GM12878 (cell line): ENCODE measurements at regions not wholly inside any gene's neighbourhood (a gene's known extent, or its start where the extent isn't known, plus 50 kb on each side); places are given as distances from the start of the nearest gene placed in this dataset.

Experiments used
- ATAC-seq: fragments of 200-7000 bp; cut with Tn5 transposase; 3 replicates; pipeline ENCODE4 v1.9.1; 2020; ENCODE audit warnings: mild to moderate bottlenecking, moderate library complexity
- BruUV-seq: library from RNA; stranded (reverse); fragments of 400-500 nt; replicated peaks from 2 replicates; lab custom pipeline; 2021; lab: Mats Ljungman, UMichigan
- CTCF ChIA-PET: fragments of 300-600 bp; sonication (Branson Sonifier 250); formaldehyde crosslinking; extraction: SDS; loops from one replicate; lab custom pipeline; 2021; ENCODE audit warnings: inconsistent platforms; lab: Yijun Ruan, JAX
- POLR2A ChIA-PET: fragments of 350-600 bp; formaldehyde crosslinking; extraction: SDS; loops from one replicate; lab custom pipeline; 2021; ENCODE audit warnings: inconsistent platforms; lab: Charles Lee
- RAD21 ChIA-PET: fragments of 300-600 bp; sonication (Branson Sonifier 250); formaldehyde crosslinking; loops from one replicate; lab custom pipeline; 2023; ENCODE audit warnings: antibody characterized with exemption; ENCODE audit not compliant: unreplicated experiment; lab: Charles Lee
- SMC1A ChIA-PET: fragments of 300-600 bp; sonication (Branson Sonifier 250); formaldehyde crosslinking; loops from one replicate; lab custom pipeline; 2023; ENCODE audit not compliant: unreplicated experiment, uncharacterized antibody; lab: Charles Lee
- DNase-seq: peaks from one replicate; pipeline ENCODE4 v3.0.0-alpha.2; 2011; ENCODE audit warnings: low read depth, low spot score
- FAIRE-seq: peaks from 3 replicates; lab custom pipeline; 2011; peaks lifted over from hg19 to GRCh38; lab: Jason Lieb, UNC
- H2AFZ ChIP-seq: 2 replicates; pipeline ENCODE4 v1.6.0; 2011; ENCODE audit warnings: low read depth, low read length, control low read depth; ENCODE audit not compliant: control insufficient read depth
- H3K27ac ChIP-seq: 2 replicates; pipeline ENCODE4 v1.5.1; 2011; ENCODE audit warnings: control low read depth; ENCODE audit not compliant: control insufficient read depth, insufficient read depth
- H3K27me3 ChIP-seq, 2 experiments: replicated peaks in 1 of 2; 2 replicates each; pipeline versions ENCODE4 v1.6.0 to v1.6.1; 2011; ENCODE audit warnings: low read length in 1 of 2; ENCODE audit not compliant: control insufficient read depth in 2 of 2, insufficient read depth in 2 of 2
- H3K36me3 ChIP-seq, 2 experiments: 2 replicates each; pipeline ENCODE4 v1.5.1; 2011; ENCODE audit warnings: low read length in 1 of 2; ENCODE audit not compliant: control insufficient read depth in 2 of 2, insufficient read depth in 2 of 2
- H3K4me1 ChIP-seq: 2 replicates; pipeline ENCODE4 v1.6.1; 2011; ENCODE audit warnings: mild to moderate bottlenecking, low read length, moderate library complexity, mixed read lengths; ENCODE audit not compliant: control insufficient read depth, insufficient read depth
- H3K4me2 ChIP-seq: 2 replicates; pipeline ENCODE4 v1.6.0; 2011; ENCODE audit warnings: control low read depth; ENCODE audit not compliant: control insufficient read depth, insufficient read depth
- H3K4me3 ChIP-seq: fragments of 200-600 bp; sonication (generic); 2 replicates; pipeline ENCODE4 v1.5.1; 2016
- H3K79me2 ChIP-seq: 2 replicates; pipeline ENCODE4 v1.6.0; 2011; ENCODE audit warnings: low read length; ENCODE audit not compliant: control insufficient read depth, insufficient read depth
- H3K9ac ChIP-seq: 2 replicates; pipeline ENCODE4 v1.8.0; 2011; ENCODE audit warnings: low read length, control low read depth, mixed read lengths; ENCODE audit not compliant: control insufficient read depth, insufficient read depth
- H3K9me3 ChIP-seq: replicated peaks from 3 replicates; pipeline ENCODE4 v1.5.1; 2011; ENCODE audit warnings: mild to moderate bottlenecking, low read length; ENCODE audit not compliant: control insufficient read depth, insufficient read depth
- H4K20me1 ChIP-seq: 2 replicates; pipeline ENCODE4 v1.6.0; 2011; ENCODE audit not compliant: control insufficient read depth, insufficient read depth
- BACH1 ChIP-seq: fragments of 450-650 bp; IDR thresholded peaks from 2 replicates; pipeline ENCODE4 v1.6.1; 2017; ENCODE audit warnings: mild to moderate bottlenecking, borderline replicate concordance
- EP300 ChIP-seq, 2 experiments: fragments of 150-350 bp in 1 of 2; IDR thresholded peaks; 2 replicates each; pipeline ENCODE4 v1.6.1; 2011 to 2012; ENCODE audit warnings: low read depth in 2 of 2, low read length in 2 of 2, borderline replicate concordance in 1 of 2, improper control_type of control experiment in 1 of 2, inconsistent platforms in 1 of 2; ENCODE audit not compliant: control insufficient read depth in 1 of 2
- MTA2 ChIP-seq: fragments of 450-650 bp; IDR thresholded peaks from 2 replicates; pipeline ENCODE4 v1.6.1; 2016; ENCODE audit warnings: low read depth, mild to moderate bottlenecking, moderate library complexity
- NR2C2 ChIP-seq: IDR thresholded peaks from 2 replicates; pipeline ENCODE4 v1.6.1; 2011; ENCODE audit warnings: borderline replicate concordance, low read depth; ENCODE audit not compliant: control insufficient read depth, insufficient read length
- RB1 ChIP-seq: fragments of 450-650 bp; formaldehyde crosslinking; IDR thresholded peaks from 2 replicates; pipeline ENCODE4 v1.6.1; 2017; ENCODE audit warnings: mild to moderate bottlenecking, borderline replicate concordance
- SIX5 ChIP-seq: IDR thresholded peaks from 2 replicates; pipeline ENCODE4 v1.6.1; 2011; ENCODE audit warnings: mild to moderate bottlenecking, low read depth, low read length, moderate library complexity; ENCODE audit not compliant: severe bottlenecking
- SKIL ChIP-seq: fragments of 450-650 bp; IDR thresholded peaks from 2 replicates; pipeline ENCODE4 v1.6.1; 2017; ENCODE audit warnings: mild to moderate bottlenecking, low read depth, inconsistent platforms; ENCODE audit not compliant: poor library complexity, severe bottlenecking
- SMC3 ChIP-seq: IDR thresholded peaks from 2 replicates; pipeline ENCODE4 v1.6.1; 2011; ENCODE audit warnings: low read length, improper control_type of control experiment, borderline replicate concordance
- SUPT20H ChIP-seq: IDR thresholded peaks from 2 replicates; pipeline ENCODE4 v1.6.1; 2011; ENCODE audit warnings: low read depth, mild to moderate bottlenecking, low read length, moderate library complexity, borderline replicate concordance; ENCODE audit not compliant: control insufficient read depth
- TAF1 ChIP-seq: IDR thresholded peaks from 2 replicates; pipeline ENCODE4 v1.6.1; 2011; ENCODE audit warnings: mild to moderate bottlenecking, low read depth, low read length, borderline replicate concordance
- WGBS: methylation state at CpG from one replicate; pipeline ENCODE4 v1.1.6; 2016; ENCODE audit warnings: low lambda C conversion rate; ENCODE audit not compliant: insufficient replicate concordance, insufficient coverage; ENCODE audit errors: missing lambda C conversion rate; 5-methylcytosine and 5-hydroxymethylcytosine counted together
- in situ Hi-C: fragments of 300-500 bp; cut with MboI; formaldehyde crosslinking; loops from 9 replicates; pipeline ENCODE4 v1.14.3; 2018; ENCODE audit warnings: mixed read lengths
- intact Hi-C: fragments of 100-400 bp; cut with micrococcal nuclease; formaldehyde crosslinking; loops from one replicate; pipeline ENCODE4 v1.14.2; 2022; ENCODE audit not compliant: unreplicated experiment
- TF ChIP-seq, protein P1 (sequence below): fragments of 450-650 bp; IDR thresholded peaks from 2 replicates; pipeline ENCODE4 v1.6.1; 2017; ENCODE audit warnings: mild to moderate bottlenecking, moderate library complexity

DNA sequence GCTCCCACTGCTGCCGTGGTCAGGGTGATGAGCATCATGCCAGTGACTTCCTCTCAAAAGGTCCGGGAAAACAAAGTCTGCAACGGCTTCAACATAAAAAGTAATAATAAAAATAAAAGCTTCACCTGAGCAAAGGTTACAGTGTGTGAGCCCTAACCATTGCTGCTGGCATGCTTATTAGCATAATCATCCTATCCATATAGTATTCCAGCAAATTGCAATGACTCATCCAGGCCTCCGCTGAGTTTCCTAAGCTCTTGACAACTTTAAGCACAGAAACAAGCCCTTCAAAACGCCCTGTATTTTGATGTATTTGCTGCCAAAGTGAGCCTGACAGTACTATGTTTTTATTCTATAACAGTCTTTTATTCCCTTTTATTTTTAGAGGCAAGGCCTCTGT is 100.5 kb downstream of the AASDH start:
- FAIRE-seq (no peak), ATAC-seq (no peak), DNase-seq (no peak)
- no peak overlapping the region for H3K9ac ChIP-seq
- no TSS peak for BruUV-seq
- CTCF ChIA-PET = no interaction called here
- no peak overlapping the region for H3K4me2 ChIP-seq
- POLR2A ChIA-PET = no interaction called here
- RAD21 ChIA-PET = no interaction called here
- SMC1A ChIA-PET = no interaction called here
- H3K36me3 ChIP-seq = no peaks in the 10 kb centered on the region
- no peaks in the 10 kb centered on the region for H3K27me3 ChIP-seq
- TF ChIP-seq SUPT20H (no peak), TAF1 (no peak), BACH1 (no peak), SMC3 (no peak), SKIL (no peak), EP300 (IDR thresholded peaks at IDR 0.05; ENCODE audit: borderline replicate concordance in 1 of 2, control insufficient read depth in 1 of 2, low read depth in 2 of 2, low read length in 2 of 2) (no peak), NR2C2 (no peak), RB1 (no peak), MTA2 (no peak), SIX5 (no peak)
- TF ChIP-seq, protein P1, sequence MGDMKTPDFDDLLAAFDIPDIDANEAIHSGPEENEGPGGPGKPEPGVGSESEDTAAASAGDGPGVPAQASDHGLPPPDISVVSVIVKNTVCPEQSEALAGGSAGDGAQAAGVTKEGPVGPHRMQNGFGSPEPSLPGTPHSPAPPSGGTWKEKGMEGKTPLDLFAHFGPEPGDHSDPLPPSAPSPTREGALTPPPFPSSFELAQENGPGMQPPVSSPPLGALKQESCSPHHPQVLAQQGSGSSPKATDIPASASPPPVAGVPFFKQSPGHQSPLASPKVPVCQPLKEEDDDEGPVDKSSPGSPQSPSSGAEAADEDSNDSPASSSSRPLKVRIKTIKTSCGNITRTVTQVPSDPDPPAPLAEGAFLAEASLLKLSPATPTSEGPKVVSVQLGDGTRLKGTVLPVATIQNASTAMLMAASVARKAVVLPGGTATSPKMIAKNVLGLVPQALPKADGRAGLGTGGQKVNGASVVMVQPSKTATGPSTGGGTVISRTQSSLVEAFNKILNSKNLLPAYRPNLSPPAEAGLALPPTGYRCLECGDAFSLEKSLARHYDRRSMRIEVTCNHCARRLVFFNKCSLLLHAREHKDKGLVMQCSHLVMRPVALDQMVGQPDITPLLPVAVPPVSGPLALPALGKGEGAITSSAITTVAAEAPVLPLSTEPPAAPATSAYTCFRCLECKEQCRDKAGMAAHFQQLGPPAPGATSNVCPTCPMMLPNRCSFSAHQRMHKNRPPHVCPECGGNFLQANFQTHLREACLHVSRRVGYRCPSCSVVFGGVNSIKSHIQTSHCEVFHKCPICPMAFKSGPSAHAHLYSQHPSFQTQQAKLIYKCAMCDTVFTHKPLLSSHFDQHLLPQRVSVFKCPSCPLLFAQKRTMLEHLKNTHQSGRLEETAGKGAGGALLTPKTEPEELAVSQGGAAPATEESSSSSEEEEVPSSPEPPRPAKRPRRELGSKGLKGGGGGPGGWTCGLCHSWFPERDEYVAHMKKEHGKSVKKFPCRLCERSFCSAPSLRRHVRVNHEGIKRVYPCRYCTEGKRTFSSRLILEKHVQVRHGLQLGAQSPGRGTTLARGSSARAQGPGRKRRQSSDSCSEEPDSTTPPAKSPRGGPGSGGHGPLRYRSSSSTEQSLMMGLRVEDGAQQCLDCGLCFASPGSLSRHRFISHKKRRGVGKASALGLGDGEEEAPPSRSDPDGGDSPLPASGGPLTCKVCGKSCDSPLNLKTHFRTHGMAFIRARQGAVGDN = no peak
- intact Hi-C loops (no loop called here), in situ Hi-C loops (no loop called here)
- H3K9me3 ChIP-seq = no peaks in the 10 kb centered on the region
- H3K79me2 ChIP-seq = no peaks in the 10 kb centered on the region
- 56% methylated on average over 5 of the region's 5 CpGs for WGBS
- H3K27ac ChIP-seq = no peak overlapping the region
- no peaks in the 10 kb centered on the region for H3K4me1 ChIP-seq
- H3K4me3 ChIP-seq = no peak overlapping the region
- H4K20me1 ChIP-seq = no peaks in the 10 kb centered on the region
- no peak overlapping the region for H2AFZ ChIP-seq
